Neural cell (in vitro differentiated cells): ENCODE measurements at regions not wholly inside any gene's neighbourhood (a gene's known extent, or its start where the extent isn't known, plus 50 kb on each side); places are given as distances from the start of the nearest gene placed in this dataset.

ENCODE experiments used
- H2AFZ ChIP-seq: fragments of 200-600, 300-800 bp; sonication (generic), shearing (Covaris generic); 2 replicates; pipeline ENCODE4 v1.6.0; 2014; ENCODE audit warnings: low read depth, mild to moderate bottlenecking, antibody characterized with exemption, low read length, moderate library complexity
- H3F3A ChIP-seq: fragments of 200-600 bp; shearing (Covaris generic); 2 replicates; pipeline ENCODE4 v1.6.1; 2016; ENCODE audit warnings: mild to moderate bottlenecking, moderate library complexity, mixed read lengths, antibody characterized with exemption, low read length; ENCODE audit not compliant: insufficient read depth, poor library complexity, severe bottlenecking
- H3K27ac ChIP-seq: fragments of 200-600, 300-800 bp; sonication (generic), shearing (Covaris generic); 2 replicates; pipeline ENCODE4 v1.5.1; 2014; ENCODE audit warnings: mild to moderate bottlenecking, low read length, moderate library complexity
- H3K27me3 ChIP-seq: fragments of 300-800, 200-600 bp; sonication (generic), shearing (Covaris generic); 2 replicates; pipeline ENCODE4 v1.6.0; 2014; ENCODE audit warnings: mild to moderate bottlenecking, low read depth, low read length, moderate library complexity; ENCODE audit not compliant: insufficient read depth
- H3K36me3 ChIP-seq: fragments of 300-800, 200-600 bp; sonication (generic), shearing (Covaris generic); 2 replicates; pipeline ENCODE4 v1.5.1; 2014; ENCODE audit warnings: mild to moderate bottlenecking, antibody characterized with exemption, low read length, moderate library complexity; ENCODE audit not compliant: insufficient read depth
- H3K4me2 ChIP-seq: fragments of 300-800, 200-600 bp; sonication (generic), shearing (Covaris generic); 2 replicates; pipeline ENCODE4 v1.6.0; 2014; ENCODE audit warnings: mild to moderate bottlenecking, low read length
- H3K4me3 ChIP-seq: fragments of 300-800, 200-600 bp; sonication (generic), shearing (Covaris generic); 2 replicates; pipeline ENCODE4 v1.5.1; 2014; ENCODE audit warnings: mild to moderate bottlenecking, low read length, moderate library complexity
- H3K79me2 ChIP-seq: fragments of 200-600 bp; shearing (Covaris generic); replicated peaks from 2 replicates; pipeline ENCODE4 v1.6.0; 2014; ENCODE audit warnings: mild to moderate bottlenecking, low read length, moderate library complexity; ENCODE audit not compliant: insufficient read depth
- H3K9ac ChIP-seq: fragments of 300-800, 200-600 bp; sonication (generic), shearing (Covaris generic); 2 replicates; pipeline ENCODE4 v1.6.1; 2016; ENCODE audit warnings: mild to moderate bottlenecking, low read length, mixed read lengths
- H3K9me2 ChIP-seq: fragments of 200-600 bp; shearing (Covaris generic); 2 replicates; pipeline ENCODE4 v1.6.1; 2016; ENCODE audit warnings: mild to moderate bottlenecking, low read length, mixed read lengths; ENCODE audit not compliant: insufficient read depth
- H3K9me3 ChIP-seq: fragments of 200-600, 300-800 bp; sonication (generic), shearing (Covaris generic); 2 replicates; pipeline ENCODE4 v1.6.1; 2016; ENCODE audit warnings: mild to moderate bottlenecking, mixed run types, low read length, moderate library complexity, mixed read lengths
- H4K20me1 ChIP-seq: fragments of 200-600 bp; shearing (Covaris generic); 2 replicates; pipeline ENCODE4 v1.6.1; 2016; ENCODE audit warnings: mild to moderate bottlenecking, mixed run types; ENCODE audit not compliant: insufficient read depth
- CTCF ChIP-seq: fragments of 450-650 bp; IDR thresholded peaks from 2 replicates; pipeline ENCODE4 v1.5.1; 2014; ENCODE audit warnings: antibody characterized with exemption, mild to moderate bottlenecking, moderate library complexity; ENCODE audit not compliant: poor library complexity, severe bottlenecking
- EP300 ChIP-seq: fragments of 450-650 bp; conservative IDR thresholded peaks from 2 replicates; pipeline ENCODE4 v1.6.1; 2014; ENCODE audit warnings: antibody characterized with exemption, mild to moderate bottlenecking, moderate library complexity; ENCODE audit not compliant: poor library complexity, severe bottlenecking
- EZH2 ChIP-seq: fragments of 200-600, 300-800 bp; shearing (Covaris generic), sonication (generic); IDR thresholded peaks from 2 replicates; pipeline ENCODE4 v1.6.1; 2014; ENCODE audit warnings: antibody characterized with exemption, low read length, borderline replicate concordance, mild to moderate bottlenecking; ENCODE audit not compliant: insufficient read depth, poor library complexity, severe bottlenecking
- MXI1 ChIP-seq: fragments of 450-650 bp; conservative IDR thresholded peaks from 2 replicates; pipeline ENCODE4 v1.6.1; 2014; ENCODE audit warnings: antibody characterized with exemption, mild to moderate bottlenecking; ENCODE audit not compliant: poor library complexity, severe bottlenecking
- POLR2AphosphoS5 ChIP-seq: IDR thresholded peaks from 2 replicates; pipeline ENCODE4 v1.6.1; 2012
- RAD21 ChIP-seq: fragments of 450-650 bp; conservative IDR thresholded peaks from 2 replicates; pipeline ENCODE4 v1.6.1; 2014; ENCODE audit warnings: antibody characterized with exemption, mild to moderate bottlenecking, moderate library complexity
- REST ChIP-seq: IDR thresholded peaks from 2 replicates; pipeline ENCODE4 v1.6.1; 2012; ENCODE audit warnings: borderline replicate concordance
- SMC3 ChIP-seq: fragments of 450-650 bp; conservative IDR thresholded peaks from 2 replicates; pipeline ENCODE4 v1.6.1; 2014; ENCODE audit warnings: antibody characterized with exemption, mild to moderate bottlenecking, moderate library complexity; ENCODE audit not compliant: poor library complexity
- TAF1 ChIP-seq: IDR thresholded peaks from 2 replicates; pipeline ENCODE4 v1.6.1; 2012; ENCODE audit warnings: low read depth

DNA sequence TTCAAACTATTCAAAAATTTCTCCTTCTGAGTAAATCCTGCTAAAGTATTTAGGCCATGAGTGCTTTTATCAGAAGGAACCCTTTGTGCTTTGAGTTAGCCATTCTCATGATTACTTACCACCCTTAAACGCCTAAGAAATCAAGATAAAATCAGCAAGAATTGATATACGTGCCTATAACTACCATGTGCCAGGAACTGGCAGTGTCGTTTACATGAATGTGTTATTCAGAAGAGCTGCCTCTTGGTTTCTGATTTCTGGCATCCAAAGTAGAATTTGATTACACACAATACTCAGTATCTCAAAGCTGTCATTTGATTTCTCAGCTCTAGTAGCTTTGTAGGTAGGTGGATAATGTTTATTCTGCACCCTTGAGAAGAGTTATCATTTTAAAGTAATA, 351.3 kb upstream of the CCDC54 start:
- Histone ChIP-seq H2AFZ (no peak overlapping the region), H3K4me2 (no peak overlapping the region), H3K79me2 (no peaks in the 10 kb centered on the region), H3K36me3 (no peaks in the 10 kb centered on the region), H3K27me3 (no peaks in the 10 kb centered on the region), H3K27ac (no peak overlapping the region), H3K9ac (no peak overlapping the region), H3K9me2 (no peaks in the 10 kb centered on the region), H4K20me1 (no peaks in the 10 kb centered on the region), H3K4me3 (no peak overlapping the region), H3F3A (no peaks in the 10 kb centered on the region), H3K9me3 (no peaks in the 10 kb centered on the region)
- TF ChIP-seq EP300 (no peak), TAF1 (no peak), RAD21 (no peak), EZH2 (no peak), POLR2AphosphoS5 (no peak), CTCF (no peak), MXI1 (no peak), REST (no peak), SMC3 (no peak)

- H3K9ac ChIP-seq: no peak overlapping the region
- no peak overlapping the region for H2AFZ ChIP-seq
- H3K36me3 ChIP-seq: no peaks in the 10 kb centered on the region
- TF ChIP-seq CTCF (no peak), MXI1 (no peak), REST (no peak), RAD21 (no peak), SMC3 (no peak), EP300 (no peak), EZH2 (no peak), TAF1 (no peak), POLR2AphosphoS5 (no peak)
- no peaks in the 10 kb centered on the region for H3K27me3 ChIP-seq
- H4K20me1 ChIP-seq: no peaks in the 10 kb centered on the region
- no peaks in the 10 kb centered on the region for H3F3A ChIP-seq
- H3K27ac ChIP-seq: no peak overlapping the region
- no peaks in the 10 kb centered on the region for H3K9me2 ChIP-seq
- H3K79me2 ChIP-seq: no peaks in the 10 kb centered on the region
- no peak overlapping the region for H3K4me3 ChIP-seq
- no peaks in the 10 kb centered on the region for H3K9me3 ChIP-seq
- no peak overlapping the region for H3K4me2 ChIP-seq
Observed at GRCh38 chr3:107028086-107028485, 349.2 kb upstream of the CCDC54 start.
